ENCODE measurements at regions not wholly inside any gene's neighbourhood (a gene's known extent, or its start where the extent isn't known, plus 50 kb on each side); places are given as distances from the start of the nearest gene placed in this dataset.
"Not testable (repeated sequence)": the region's sequence is repeated elsewhere in the genome, so short reads cannot be mapped to it uniquely, and the experiment has no call there.

DNA sequence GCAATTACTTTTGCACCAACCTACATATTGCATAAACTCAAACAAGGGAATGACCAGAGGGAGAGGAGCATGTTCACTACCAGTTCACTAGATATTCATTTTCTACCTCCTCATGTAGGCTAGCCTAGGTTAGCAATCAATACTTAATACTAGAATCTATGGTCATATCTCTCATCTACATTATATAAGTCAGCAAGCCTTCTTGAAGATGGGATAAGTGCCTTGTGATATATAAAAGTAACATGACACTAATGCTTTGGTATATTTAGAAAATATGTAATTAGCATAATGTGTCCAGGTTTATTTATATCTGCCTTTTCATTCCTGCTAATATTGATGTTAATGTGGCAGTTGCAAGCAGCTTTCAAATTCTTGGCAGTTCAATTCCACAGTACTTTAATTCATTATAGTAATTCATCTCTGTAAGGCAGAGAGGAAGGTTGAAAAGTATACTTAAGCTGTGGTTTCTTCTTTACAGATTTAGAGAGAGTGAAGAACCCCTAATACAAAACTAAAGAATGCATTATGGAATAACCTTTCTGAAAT, 1613.2 kb upstream of the ACO1 start:
- no peak for DNase-seq

DNA sequence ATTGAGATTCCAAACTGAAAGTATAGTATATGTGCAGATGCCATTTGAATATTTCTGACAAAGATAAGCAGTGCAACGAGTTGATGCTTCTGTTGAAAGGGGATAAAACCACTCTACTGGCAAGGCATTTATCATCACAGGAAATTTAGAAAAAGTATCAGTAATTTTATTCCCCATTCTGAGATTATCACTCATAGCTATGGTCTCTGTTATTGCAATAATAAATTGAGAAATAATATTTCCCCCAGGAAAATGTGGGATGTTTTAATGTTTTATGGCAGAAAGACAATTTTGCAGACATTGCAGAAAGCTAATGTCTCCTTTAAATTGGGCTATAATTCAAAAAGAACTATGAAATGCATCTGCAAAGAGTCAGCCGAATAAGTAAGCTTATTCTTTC, 1612.7 kb upstream of the ACO1 start:
- DNase-seq, result no peak

DNA sequence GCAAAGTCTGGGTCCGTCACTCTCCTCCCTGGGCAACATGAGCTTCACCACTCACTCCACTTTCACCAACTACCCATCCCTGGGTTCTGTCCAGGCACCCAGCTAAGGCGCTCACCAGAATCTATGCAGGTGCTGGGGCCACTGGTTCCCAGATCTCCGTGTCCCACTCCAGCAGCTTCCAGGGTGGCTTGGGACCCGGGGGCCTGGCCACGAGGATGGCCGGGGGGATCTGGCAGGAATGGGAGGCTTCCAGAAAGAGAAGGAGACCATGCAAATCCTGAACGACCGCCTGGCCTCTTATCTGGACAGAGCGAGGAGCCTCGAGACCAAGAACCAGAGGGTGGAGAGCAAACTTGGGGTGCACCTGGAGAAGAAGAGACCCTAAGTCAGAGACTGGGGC, 1611.0 kb upstream of the ACO1 start:
- no peak for DNase-seq

DNA sequence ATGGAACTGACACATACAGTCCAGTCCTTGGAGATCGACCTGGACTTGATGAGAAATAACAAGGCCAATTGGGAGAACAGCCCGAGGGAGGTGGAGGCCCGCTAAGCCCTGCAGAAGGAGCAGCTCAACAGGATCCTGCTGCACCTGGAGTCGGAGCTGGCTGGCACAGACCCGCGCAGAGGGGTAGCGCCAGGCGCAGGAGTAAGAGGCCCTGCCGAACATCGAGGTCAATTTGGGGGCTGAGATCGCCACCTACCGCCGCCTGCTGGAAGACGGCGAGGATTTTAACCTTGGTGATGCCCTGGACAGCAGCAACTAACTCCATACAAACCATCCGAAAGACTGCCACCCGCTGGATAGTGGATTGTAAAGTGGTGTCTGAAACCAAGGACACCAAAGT, 1610.1 kb upstream of the ACO1 start:
- no peak for DNase-seq

DNA sequence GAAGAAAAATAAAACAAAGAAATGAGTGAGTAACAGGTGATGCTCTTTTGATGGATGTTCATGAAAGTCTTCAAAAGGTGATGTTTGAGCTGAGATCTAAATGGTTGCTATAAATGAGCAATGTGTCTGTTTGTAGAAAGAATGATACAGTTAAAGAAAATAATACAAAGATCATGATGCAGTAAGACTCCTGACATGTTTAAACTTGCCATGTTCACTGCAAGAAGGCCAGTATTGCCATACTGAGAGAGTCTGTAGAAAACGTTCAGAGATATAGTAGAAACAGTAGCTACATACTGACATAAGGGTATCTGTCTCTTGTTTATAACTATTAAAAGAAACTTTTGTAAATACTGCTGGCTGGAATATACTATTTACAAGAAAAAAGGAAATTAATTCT, 1609.2 kb upstream of the ACO1 start:
- DNase-seq, result no peak

DNA sequence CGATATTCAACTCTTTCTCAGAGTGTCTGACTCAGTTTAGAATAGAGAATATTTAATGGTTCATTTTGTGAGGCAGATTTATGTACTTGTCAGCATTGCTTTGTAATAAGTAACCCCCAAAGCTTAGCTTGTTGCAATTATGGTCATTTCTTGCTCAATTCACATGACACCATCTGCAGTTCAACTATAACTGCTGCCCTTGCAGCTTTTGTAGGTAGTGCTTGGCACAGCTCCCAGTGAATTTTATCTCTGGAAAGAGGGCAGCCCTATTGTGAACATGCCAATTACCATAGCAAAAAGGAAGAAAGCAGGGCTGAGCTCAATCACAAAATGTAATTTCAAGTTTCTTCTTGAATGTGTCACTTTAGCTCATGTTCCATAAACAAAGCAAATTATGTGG, 1587.7 kb upstream of the ACO1 start:
- no peak for DNase-seq

DNA sequence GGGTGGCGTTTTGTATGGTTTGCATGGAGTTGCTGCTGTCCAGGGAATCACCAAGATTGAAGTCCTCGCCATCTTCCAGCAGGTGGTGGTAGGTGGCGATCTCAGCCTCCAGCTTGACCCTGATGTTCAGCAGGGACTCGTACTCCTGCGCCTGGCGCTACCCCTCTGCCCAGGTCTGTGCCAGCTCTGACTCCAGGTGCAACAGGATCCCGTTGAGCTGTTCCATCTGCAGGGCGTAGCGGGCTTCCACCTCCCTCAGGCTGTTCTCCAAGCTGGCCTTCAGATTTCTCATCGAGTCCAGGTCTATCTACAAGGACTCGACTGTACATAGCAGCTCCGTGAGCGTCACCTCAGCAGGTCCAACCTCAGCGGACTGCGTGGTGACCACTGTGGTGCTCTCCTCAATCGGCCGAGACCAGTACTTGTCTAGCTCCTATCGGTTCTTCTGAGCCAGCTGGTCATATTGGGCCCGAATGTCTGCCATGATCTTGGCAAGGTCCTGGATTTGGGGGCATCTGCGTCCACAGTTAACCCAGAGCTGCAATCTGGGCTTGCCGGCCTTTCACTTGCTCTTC, 1584.8 kb upstream of the ACO1 start:
- DNase-seq, result no peak

DNA sequence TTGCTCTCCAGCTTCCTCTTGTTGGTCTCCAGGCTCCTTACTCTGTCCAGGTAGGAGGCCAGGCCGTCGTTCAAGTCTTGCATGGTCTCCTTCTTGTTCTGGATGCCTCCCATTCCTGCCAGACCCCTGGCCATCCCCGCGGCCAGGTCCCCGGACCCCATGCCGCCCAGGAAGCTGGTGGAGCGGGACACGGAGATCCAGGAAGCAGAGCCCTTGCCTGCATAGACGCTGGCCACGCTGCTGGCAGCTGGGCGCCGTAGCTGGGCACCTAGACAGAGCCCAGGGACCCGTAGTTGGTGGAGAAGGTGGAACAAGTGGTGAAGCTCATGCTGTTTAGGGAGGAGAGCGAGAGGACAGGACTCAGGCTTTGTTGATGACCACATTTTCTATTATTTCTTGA, 1584.0 kb upstream of the ACO1 start:
- DNase-seq, result no peak

DNA sequence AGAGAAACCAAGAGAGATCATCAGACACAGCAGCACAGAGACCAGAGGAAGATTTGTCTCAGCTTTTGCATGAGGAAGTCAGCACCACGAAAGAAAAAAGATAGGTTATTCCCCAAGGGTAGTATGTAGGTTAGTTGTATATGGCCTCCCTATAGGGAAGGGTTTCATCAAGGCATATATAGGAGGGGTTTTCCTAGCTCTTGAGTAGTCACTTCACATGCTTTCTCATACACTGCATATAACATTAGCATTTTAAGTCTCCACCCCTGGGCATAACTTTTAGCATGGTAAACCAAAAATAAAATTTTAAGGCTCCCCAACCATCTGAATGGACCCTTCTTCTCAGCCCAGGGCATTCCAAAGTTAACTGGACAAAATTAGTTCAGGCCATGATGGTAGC, 1571.6 kb upstream of the ACO1 start:
- no peak for DNase-seq

DNA sequence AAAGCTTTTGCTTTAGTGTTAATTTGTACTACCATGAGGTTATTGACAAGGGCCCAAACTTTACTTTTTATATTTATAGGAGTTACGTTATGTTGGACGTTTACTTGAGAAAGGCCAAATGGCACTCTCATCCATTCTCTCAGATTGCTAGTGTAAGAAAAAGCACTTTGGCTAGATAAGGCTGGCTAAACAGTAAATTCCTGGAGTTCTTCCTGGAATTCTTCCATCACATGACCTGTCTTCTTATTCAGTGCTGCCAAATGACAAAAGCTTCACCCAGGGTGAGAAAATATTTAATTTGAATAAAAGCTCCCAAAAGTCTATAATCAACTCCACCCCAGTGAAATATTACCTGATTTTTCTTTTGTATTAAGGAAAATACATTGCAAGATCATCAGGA, 1568.9 kb upstream of the ACO1 start:
- DNase-seq, result no peak

DNA sequence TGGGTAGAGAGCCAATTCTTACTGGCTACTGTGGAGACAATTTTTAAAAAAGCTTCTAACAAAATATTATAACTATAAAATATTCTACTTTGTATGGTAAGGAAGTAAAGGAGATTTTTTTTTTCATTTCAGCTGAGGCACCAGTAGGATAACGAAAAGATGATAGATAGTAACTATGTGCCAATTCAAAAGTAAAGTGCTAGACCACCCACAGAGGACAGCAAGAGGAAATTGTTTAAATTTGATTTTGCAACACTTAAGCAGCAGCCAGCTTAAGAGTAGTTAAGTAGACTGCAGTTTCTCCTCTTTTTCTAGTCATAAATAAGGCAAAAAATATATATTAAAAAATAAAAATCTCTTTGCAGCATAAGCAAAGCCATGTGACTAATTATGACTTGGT, 1539.3 kb upstream of the ACO1 start:
- DNase-seq, result no peak

DNA sequence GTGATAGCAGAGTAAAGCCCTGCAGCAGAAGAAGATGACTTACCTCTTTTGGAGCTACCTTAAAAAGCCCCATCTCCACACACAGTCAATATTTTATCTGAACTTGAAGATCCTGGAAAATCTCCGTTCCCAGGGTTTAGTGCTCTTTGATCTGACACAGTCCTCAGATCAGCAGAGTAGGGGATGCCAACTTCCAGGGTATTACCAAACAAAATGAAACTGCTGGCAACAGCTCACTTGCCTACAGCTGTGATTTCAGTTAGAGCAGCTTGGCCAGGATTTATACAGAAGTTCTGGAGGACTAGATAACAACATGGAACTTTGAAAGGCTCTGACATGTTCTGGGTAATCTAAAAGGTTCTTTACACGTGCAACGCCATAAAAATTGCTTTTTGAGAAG, 1537.8 kb upstream of the ACO1 start:
- no peak for DNase-seq

DNA sequence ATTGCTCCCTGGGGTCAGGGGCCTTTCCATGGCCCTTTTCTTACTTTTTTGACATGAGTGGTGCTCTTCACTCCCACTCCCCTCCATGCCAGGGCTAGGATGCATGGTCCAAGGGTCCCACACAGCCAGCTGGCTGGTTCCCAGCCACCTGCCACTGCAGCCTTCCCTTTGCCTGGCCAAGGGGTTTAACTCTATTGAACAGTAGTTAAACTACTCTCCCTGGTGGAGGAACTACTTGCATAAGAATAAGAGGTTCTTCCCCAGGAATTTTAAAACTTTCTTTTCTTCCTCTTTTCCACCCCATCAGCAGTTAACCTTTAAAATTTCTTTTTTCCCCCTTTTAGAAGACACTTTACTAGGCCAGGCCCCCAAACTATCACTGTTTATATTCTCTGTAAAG, 1532.8 kb upstream of the ACO1 start:
- no peak for DNase-seq

DNA sequence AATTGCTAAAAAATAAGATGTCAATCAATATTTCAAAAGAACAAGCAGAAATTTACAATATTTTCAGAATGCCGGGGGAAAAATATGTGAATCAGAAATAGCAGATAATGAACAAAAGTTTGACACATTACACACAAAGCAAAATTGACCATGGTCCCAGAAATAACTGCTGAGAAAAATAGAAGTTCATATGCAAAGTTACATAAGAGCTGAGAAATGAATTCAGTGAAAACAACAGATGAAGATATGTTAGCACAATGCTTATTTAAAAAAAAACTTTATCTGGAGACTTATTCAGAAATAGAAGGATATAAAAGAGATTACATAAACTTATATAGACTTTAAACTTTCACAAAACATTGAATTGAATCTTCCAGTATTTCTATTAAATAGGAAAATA, 1483.7 kb upstream of the ACO1 start:
- no peak for DNase-seq

DNA sequence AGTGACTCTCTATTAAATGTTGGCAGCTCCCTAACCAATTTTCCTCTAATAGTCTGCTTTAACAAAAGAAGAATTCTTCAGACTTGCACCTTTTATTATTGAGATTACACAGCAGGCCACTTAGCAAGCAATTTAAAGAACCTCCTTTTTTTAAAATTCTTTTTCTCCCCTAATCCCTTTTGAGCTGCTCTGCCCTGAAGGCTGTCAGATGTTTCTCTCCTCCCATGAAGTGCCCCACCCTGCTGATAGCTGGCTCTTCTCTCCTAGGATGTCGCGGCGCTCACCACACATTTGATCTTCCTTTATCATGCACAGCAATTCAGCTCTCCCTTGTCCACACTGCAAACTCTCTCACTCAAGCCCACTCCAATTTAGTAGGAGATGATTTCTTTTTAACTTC, 1471.1 kb upstream of the ACO1 start:
- DNase-seq, result no peak

DNA sequence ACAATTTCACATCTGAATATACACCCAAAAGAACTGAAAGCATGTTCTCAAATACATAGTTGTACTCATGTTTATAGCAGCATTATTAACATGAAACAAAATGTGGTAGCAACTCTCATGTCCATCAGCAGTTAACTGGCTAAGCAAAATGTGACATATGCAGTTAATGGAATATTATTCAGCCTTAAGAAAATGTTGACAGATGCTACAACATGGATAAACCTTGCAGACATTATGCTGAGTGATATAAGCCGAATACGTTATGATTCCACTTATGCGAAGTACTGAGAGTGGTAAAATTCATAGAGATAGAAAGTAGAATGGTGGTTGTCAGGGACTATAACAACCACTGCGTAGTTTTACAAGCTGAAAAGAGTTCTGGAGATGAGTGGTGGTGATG, 1469.0 kb upstream of the ACO1 start:
- no peak for DNase-seq

DNA sequence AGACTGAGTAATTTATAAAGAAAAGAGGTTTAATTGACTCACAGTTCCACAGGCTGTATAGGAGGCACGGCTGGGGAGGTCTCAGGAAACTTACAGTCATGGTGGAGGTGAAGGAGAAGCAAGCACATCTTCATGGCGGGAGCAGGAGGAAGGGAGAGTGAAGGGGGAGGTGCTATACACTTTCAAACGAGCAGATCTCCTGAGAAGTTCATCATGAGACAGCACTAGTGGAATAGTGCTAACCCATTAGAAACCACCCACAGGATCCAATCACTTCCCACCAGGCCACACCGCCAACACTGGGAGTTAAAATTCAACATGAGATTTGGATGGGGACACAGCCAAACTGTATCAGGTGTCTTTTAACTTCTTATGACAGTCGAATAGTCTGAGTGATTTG, 1459.3 kb upstream of the ACO1 start:
- DNase-seq, result no peak

DNA sequence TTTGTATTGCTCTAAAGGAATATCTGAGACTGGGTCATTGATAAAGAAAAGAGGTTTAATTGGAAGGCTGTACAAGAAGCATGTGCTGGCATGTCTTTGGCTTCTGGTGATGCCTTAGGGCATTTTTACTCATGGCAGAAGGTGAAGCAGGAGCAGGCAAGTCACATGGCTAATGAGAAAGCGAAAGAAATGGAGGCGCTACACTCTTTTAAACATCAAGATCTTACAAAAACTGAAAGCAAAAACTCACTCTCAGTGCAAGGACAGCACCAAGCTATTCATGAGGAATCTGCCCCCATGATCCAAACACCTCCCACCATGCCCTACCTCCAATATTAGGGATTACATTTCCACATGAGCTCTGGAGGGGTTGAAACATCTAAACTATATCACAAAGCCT, 1458.8 kb upstream of the ACO1 start:
- no peak for DNase-seq

DNA sequence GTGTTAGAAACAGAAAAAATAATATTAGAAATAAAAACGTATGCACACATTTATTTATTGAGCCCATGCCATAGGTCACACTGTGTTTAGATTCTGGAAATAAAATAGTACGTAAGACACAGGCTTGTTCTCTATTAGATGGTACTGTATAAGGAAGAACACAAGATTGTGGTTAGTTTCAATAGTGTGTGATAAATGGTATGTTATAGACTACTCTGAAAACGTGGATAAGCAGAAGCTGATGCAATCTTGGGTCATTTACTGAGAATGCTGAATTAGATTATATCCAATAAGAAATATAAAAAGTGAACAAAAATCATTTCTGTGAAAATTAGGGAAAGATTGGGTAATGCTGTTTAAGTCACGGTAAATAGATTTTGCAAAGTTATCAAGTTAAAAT, 1456.4 kb upstream of the ACO1 start:
- DNase-seq, result no peak

DNA sequence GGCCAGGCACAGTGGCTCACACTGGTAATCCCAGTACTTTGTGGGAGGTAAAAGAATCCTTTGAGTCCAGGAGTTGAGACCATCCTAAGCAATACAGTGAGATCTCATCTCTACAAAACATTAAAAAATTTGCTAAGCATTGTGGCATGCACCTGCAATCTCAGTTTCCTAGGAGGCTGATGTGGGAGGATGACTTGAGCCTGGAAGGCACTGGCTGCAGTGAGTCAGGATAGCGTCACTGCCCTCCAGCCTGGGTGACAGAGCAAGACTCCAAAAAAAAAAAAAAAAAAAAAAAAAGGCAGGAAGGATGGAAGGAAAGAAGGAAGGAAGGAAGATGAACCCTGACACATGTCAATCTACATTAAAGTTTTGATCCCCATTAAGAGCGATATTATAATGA, 1452.2 kb upstream of the ACO1 start:
- no peak for DNase-seq

DNA sequence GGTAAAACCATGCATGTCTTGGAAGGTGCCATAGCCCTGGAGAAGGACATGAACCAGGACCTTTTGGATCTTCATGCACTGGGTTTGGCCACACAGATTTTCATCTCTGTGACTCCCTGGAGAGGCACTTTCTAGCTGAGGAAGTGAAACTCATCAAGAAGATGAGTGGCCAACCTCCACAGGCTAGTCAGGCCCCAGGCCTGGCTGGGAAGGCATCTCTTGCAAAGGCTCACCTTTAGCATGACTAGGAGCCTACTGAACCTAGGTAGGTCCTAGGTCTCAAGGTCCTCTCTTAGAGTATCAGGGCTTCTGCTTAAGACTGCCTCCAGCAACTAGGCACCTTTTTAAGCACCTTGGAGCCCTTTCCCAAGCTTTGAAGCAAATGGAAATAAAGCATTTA, 1448.7 kb upstream of the ACO1 start:
- DNase-seq, result no peak

DNA sequence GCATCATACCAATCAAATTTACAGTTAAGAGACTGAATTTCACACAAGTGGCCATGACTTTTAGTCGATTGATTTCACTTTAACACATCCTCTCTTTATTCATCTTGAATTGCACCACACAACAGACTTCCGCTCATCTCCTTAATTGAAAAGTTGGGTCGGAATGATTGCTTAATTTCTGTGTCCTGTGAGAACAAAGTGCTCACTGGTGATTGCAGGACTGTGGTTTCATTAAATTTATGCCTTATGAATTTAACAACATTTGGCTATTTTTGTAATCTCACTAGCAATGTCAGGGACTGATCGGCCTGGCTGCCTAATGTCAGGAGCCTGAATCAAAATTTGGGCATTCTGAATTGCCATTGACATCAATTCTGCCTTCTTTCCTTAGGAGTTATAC, 1447.3 kb upstream of the ACO1 start:
- DNase-seq, result no peak

DNA sequence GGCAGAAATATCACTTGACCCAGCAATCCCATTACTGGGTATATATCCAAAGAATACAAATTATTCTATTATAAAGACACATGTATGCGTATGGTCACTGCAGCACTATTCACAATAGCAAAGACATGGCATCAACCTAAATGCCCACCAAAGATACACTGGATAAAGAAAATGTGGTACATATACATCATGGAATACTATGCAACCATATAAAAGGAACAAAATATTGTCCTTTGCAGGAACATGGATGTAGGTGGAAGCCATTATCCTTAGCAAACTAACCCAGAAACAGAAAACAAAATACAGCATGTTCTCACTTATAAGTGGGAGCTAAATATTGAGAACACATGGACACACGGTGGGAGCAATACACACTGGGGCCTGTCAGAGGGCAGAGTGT, 1441.6 kb upstream of the ACO1 start:
- not testable (repeated sequence) for DNase-seq

DNA sequence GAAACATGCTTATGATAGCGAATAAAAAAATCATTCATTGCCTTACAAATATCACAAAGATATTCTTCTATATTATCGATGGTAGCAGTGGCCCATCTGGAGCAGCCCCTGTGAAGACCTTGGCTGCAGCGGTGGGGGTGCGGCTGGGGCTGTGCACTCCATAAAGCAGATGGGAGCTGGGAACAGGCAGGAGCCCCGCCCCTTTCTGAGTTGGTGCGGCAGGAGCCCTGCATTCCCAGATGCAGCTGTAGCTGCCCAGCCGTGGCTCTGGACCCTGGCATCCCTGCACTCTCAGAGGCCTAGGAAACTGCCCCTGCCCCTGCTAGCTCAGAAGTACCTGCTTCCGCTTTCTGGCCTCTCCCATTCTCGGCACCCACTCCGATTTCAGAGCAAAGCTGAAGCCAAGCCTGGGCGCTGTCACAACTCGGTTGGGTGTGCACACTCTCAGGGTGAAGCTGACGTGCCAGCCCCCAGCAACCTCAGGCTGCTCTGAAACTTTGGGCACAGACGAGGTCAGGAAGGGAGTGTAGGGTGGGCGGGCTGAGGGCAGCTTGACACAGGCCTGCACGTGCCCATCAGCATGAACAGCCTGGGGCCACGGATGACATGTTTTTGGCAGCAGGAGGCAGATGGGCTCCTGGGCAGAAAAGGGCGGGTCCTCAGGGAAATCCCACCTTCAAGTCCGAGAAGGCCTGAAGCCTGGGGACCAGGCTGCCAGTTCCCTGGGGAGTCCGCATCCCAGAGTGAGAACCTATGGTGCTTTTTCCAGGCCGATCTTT, 1440.8 kb upstream of the ACO1 start:
- DNase-seq, result no peak

DNA sequence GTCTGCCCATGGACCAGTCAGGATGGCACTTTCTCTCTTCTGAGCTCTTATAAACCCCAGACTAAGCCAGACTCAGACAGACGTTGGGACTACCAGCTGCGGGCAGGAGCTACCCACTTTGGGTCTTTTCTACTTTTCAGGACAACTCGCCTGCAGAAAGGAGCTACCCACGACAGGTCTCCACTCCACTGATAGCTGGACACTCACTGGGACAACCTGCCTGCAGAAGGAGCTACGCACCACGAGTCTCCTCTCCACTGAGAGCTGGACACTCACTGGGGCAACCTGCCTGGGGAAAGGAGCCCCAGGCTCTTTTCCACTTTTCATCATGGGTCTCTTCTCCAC, 1440.2 kb upstream of the ACO1 start:
- DNase-seq, result no peak

All from CD4-positive, alpha-beta T cell treated with Interferon gamma for 1 hour (primary cell).